Fibroblast of skin of scalp (primary cell): ENCODE measurements at regions not wholly inside any gene's neighbourhood (a gene's known extent, or its start where the extent isn't known, plus 50 kb on each side); places are given as distances from the start of the nearest gene placed in this dataset.
A peak's percentile ranks its signal among the peaks of the same experiment; 100 is the strongest.

Experiments
- DNase-seq: peaks from one replicate; pipeline ENCODE4 v3.0.0-alpha.2; 2013

DNA sequence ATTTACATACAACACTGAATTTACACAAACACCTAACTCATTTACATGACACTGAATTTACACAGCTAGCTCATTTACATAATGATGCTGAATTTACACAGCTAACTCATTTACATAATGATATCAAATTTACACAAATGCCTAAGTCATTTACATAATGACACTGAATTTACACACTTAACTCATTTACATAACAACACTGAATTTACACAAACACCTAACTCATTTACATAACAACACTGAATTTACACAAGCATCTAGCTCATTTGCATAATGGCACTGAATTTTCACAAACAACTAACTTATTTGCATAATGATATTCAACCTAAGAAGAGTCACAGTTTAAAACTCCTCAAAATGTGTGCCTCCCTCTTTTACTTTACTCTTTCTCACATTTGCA, 511.7 kb downstream of the GALR1 start:
- no peak for DNase-seq

GRCh38 chr18:77762014-77762413, 512.4 kb downstream of the GALR1 start:
- no peak for DNase-seq

GRCh38 chr18:77762642-77763041, 513.0 kb downstream of the GALR1 start:
- no peak for DNase-seq

GRCh38 chr18:77763530-77764145, 514.0 kb downstream of the GALR1 start:
- DNase-seq = no peak

DNA sequence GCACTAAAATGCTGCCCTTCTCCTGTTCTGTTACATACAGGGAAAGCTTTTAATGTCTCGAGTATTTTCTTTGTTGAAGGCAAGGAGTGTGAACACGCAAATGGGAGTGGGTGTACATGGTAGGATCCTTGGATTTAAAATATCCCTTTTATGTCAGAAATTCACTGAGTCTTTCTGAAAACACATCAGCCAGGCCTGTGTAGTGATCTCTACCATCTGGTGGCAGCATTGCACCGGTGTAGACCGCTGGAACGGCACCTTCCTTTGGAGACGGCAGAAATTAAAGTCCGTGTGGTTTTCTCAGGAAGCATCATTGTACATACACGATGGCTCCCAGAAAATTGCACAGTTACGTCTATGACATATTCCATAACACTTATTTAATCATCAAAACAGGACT, 515.8 kb downstream of the GALR1 start:
- DNase-seq = peak; percentile 4

DNA sequence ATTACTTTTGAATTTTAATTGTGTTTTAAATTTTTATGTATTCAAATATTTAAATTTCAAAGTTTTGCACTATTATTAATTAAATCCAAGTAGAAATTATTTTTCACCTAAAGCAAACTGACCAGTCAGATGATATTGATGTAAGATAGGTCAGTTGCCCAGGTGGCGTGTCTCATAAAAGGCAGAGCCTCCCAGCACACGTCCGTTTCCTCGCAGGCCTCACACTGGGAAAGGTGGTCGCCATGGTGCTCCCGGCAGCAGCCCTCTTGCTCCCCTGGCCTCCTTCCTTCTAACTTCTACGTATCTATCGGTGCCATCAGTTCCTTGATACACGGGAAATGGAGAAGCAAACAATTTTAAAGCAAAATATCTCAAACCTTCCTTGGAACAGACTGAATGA, 516.8 kb downstream of the GALR1 start:
- DNase-seq = no peak

- no peak for DNase-seq
Observed at GRCh38 chr18:77772177-77772576, 522.5 kb downstream of the GALR1 start.

DNA sequence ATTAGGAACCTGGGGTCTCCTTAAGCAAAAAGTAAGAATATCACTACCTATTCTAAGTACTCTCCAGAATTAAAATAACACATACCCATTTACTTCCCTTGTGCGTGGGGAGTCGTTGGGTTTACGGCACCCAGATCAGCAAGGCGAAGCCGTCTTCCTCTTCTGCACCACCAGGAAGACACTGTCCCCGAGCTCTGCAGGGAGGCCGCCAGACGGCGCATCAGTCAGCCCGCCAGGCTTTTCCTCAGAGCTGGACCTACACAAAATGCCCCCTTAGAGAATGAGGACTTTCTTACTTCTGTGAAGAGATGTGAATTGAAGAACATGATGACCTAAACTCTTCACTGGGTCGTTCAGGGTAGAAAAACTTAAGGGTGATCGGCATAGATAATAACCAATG, 526.5 kb downstream of the GALR1 start:
- DNase-seq = no peak

DNA sequence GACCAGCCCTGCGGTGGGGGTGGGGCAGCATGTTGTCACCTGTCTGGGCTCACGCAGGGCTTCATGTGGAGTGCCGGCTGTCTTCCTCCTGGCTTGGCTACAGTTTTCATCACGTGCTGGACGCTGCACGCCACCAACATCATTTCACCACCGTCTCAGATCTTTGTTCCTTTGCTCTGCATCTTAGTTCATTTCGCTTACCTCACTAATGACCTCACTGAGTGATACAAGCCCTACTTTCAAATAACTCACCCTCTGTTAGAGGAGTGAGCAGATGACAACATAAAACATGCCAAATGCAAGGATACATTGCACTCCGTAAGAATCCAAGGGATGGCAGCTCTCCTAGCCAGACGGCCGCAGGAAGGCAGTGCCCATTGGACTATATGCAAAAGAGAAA, 527.5 kb downstream of the GALR1 start:
- DNase-seq = no peak

DNA sequence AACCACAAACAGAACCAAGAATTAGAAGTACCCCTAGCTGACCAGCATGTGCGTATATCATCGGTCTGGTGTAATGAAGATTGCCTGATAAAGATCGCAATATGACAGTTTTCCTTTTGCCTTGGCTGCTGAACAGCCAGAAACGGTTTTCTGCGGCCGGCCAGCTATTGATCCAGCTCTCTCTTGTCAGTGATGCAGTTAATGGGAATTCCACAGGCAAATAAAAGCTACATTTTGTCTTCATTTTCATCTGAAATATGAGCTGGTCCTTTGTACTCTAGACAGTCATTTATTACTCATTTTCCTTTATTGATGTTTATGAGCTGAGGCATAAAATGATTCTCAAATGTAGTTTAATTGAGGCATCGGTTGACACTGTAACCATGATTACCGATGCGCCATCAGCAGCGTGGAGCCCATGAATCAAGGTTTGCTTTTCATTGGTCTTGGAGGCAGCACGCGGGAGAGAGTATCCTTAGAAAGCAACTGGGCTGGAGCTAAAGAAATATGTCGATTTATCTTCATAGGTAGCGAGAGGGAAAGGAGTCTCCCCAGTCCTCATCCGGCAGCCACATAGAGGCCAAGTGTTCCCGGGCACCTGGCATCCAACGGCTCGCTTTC, 535.2 kb downstream of the GALR1 start:
- DNase-seq = no peak

DNA sequence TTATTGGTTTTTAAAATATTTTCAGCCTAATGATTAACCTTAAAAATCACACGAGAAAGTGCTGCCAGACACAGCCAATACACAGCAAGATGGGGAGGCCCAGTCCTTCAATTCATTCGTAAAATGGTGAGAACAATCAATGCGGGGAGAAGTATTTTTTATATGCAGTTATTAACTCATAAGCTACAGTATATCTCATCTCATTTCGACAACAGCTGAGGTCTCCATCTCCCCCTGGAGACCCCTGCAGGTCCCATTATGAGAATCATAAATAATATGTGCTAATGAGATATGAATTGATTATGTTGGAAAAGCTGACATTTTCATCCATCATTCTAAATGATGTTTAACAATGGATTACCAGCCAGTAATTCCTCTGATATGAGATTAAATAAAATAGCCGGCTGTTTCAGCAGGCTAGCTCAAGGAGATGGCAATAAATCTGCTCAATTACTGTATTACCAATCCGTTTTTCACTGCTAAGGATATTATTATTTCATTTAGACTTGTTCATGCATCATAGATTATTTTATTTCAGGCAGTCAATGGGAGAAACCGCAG, 535.8 kb downstream of the GALR1 start:
- no peak for DNase-seq

DNA sequence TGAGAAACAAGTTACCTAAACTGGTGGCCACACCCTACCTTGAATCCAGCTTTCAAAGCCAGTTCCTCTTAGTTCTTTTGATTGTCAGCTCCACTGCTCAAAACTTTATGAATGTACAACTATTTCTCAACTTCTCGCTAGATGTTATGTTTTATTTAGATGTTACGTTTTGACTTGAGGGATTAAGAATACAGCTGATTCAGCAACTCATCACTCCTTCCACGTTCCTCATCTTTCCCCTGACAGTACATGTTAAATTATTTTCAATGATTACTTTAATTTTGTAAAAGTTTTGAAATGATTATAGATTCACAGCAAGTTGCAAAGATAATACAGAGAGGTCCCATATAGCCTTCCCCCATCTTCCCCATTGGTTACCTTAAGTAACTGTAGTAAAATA, 553.4 kb downstream of the GALR1 start:
- no peak for DNase-seq

GRCh38 chr18:77804382-77804781, 554.7 kb downstream of the GALR1 start:
- no peak for DNase-seq

- no peak for DNase-seq
Observed at GRCh38 chr18:77807650-77808049, 558.0 kb downstream of the GALR1 start.

DNA sequence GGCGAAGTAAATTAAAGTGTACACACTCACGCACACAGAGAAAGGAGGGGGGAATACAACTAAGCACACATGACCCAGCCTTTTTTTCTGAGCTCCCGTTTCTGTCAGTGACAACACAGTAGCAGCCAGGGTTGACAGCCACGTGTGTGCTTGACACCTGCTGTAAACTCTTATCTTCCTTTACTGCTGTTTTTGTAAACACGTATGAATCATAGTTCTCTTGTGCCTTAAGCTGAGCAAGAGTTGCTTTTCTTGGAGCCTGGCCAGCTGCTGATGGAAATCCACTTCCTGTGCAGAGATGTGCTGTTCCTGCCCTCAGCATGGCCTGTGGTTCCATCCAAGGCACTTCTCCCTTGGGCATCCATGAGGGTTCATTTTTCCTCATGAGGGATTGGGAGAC, 561.9 kb downstream of the GALR1 start:
- no peak for DNase-seq

- no peak for DNase-seq
Observed at GRCh38 chr18:77815666-77816338, 566.2 kb downstream of the GALR1 start.

- no peak for DNase-seq
Observed at GRCh38 chr18:77818328-77818727, 568.7 kb downstream of the GALR1 start.

GRCh38 chr18:77820472-77820871, 570.8 kb downstream of the GALR1 start:
- no peak for DNase-seq

GRCh38 chr18:77821892-77822291, 572.2 kb downstream of the GALR1 start:
- DNase-seq = no peak

DNA sequence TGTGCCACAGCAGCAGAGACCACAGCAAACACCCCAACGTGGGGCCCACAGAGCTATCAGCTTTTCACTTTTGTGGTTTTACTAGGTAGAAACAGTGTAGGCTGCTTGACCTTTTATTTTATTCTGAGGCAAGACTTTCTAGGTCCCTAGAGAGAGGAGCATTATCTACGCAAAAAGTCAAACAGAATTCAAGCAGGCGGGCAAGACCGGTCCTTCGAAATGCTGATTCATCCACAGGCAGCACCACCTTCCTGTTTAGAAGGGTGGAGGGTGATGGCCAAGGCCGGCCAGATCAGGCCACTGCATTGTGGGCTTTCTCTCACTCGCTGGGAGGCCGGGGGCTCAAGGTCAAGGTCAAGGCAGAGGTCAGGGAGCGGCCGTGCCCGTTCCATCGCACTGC, 573.0 kb downstream of the GALR1 start:
- no peak for DNase-seq

- no peak for DNase-seq
Observed at GRCh38 chr18:77833807-77834206, 584.2 kb downstream of the GALR1 start.

GRCh38 chr18:77851802-77852201, 602.2 kb downstream of the GALR1 start:
- no peak for DNase-seq

DNA sequence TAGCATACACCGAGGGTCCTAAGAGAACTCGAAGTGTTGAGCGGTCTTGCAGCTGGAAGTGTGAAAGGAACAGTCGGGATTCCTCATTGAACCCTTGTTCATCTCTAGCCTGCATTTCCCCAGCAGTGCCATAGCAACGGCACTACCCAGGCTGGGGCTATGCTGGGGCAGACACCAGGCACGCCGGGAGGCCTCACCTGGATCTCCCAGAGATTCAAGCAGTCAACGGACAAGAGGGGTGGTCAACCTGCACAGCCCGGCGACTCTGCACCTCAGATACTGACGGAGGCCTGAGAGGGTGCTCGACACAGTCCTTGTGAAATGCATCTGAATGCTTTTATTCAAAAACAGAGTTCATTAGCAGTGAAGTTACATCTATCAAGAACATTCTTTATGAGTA, 604.2 kb downstream of the GALR1 start:
- no peak for DNase-seq
